Mesendoderm (in vitro differentiated cells): ENCODE measurements at regions not wholly inside any gene's neighbourhood (a gene's known extent, or its start where the extent isn't known, plus 50 kb on each side); places are given as distances from the start of the nearest gene placed in this dataset.
"Not testable (repeated sequence)": the region's sequence is repeated elsewhere in the genome, so short reads cannot be mapped to it uniquely, and the experiment has no call there.

Source experiments
- DNase-seq: peaks from one replicate; pipeline ENCODE4 v3.0.0; 2013
- H2AK5ac ChIP-seq: 2 replicates; pipeline ENCODE4 v1.6.1; 2013; ENCODE audit warnings: low read length, inconsistent platforms
- H2BK120ac ChIP-seq: 2 replicates; pipeline ENCODE4 v1.6.1; 2013; ENCODE audit warnings: low read depth, mild to moderate bottlenecking, low read length, moderate library complexity, mixed read lengths
- H2BK15ac ChIP-seq: replicated peaks from 2 replicates; pipeline ENCODE4 v1.6.1; 2013; ENCODE audit warnings: low read depth, mild to moderate bottlenecking, moderate library complexity
- H2BK5ac ChIP-seq: 2 replicates; pipeline ENCODE4 v1.6.1; 2013; ENCODE audit warnings: low read length, inconsistent platforms
- H3K18ac ChIP-seq: 2 replicates; pipeline ENCODE4 v1.6.1; 2013; ENCODE audit warnings: mild to moderate bottlenecking, low read length, mixed read lengths
- H3K23ac ChIP-seq: one replicate; pipeline ENCODE4 v1.6.1; 2013; ENCODE audit warnings: low read length
- H3K27ac ChIP-seq: 2 replicates; pipeline ENCODE4 v1.5.1; 2013; ENCODE audit warnings: low read depth, mild to moderate bottlenecking, inconsistent platforms, low read length, moderate library complexity
- H3K27me3 ChIP-seq: 2 replicates; pipeline ENCODE4 v1.6.1; 2013; ENCODE audit warnings: low read length, control low read depth, mild to moderate bottlenecking, inconsistent platforms; ENCODE audit not compliant: insufficient read depth, poor library complexity
- H3K36me3 ChIP-seq: 2 replicates; pipeline ENCODE4 v1.6.1; 2013; ENCODE audit warnings: low read length, inconsistent platforms; ENCODE audit not compliant: control insufficient read depth, insufficient read depth
- H3K4ac ChIP-seq: one replicate; pipeline ENCODE4 v1.6.1; 2013; ENCODE audit warnings: low read depth, mild to moderate bottlenecking, low read length, moderate library complexity
- H3K4me1 ChIP-seq: 2 replicates; pipeline ENCODE4 v1.6.1; 2013; ENCODE audit warnings: low read depth, low read length, inconsistent platforms; ENCODE audit not compliant: control insufficient read depth
- H3K4me2 ChIP-seq: 2 replicates; pipeline ENCODE4 v1.6.1; 2013; ENCODE audit warnings: low read length
- H3K4me3 ChIP-seq: 2 replicates; pipeline ENCODE4 v1.5.1; 2013; ENCODE audit warnings: mild to moderate bottlenecking, low read length
- H3K56ac ChIP-seq: one replicate; pipeline ENCODE4 v1.6.1; 2013; ENCODE audit warnings: low read length
- H3K79me1 ChIP-seq: 2 replicates; pipeline ENCODE4 v1.6.1; 2013; ENCODE audit warnings: low read length, inconsistent platforms
- H3K79me2 ChIP-seq: 2 replicates; pipeline ENCODE4 v1.6.1; 2013; ENCODE audit warnings: mild to moderate bottlenecking, low read length; ENCODE audit not compliant: control insufficient read depth, insufficient read depth
- H3K9ac ChIP-seq: 2 replicates; pipeline ENCODE4 v1.6.1; 2013; ENCODE audit warnings: low read length, inconsistent platforms
- H4K5ac ChIP-seq: one replicate; pipeline ENCODE4 v1.6.1; 2013; ENCODE audit warnings: low read length
- H4K8ac ChIP-seq: one replicate; pipeline ENCODE4 v1.6.1; 2013; ENCODE audit warnings: low read depth, mild to moderate bottlenecking, control low read depth, low read length, moderate library complexity
- WGBS: extraction: QIAGEN DNeasy Blood & Tissue Kit; methylation state at CpG from one replicate; pipeline ENCODE4 v1.1.7; 2013; ENCODE audit warnings: low lambda C conversion rate, missing lambda C conversion rate; ENCODE audit not compliant: insufficient coverage; ENCODE audit errors: extremely low coverage; 5-methylcytosine and 5-hydroxymethylcytosine counted together

DNA sequence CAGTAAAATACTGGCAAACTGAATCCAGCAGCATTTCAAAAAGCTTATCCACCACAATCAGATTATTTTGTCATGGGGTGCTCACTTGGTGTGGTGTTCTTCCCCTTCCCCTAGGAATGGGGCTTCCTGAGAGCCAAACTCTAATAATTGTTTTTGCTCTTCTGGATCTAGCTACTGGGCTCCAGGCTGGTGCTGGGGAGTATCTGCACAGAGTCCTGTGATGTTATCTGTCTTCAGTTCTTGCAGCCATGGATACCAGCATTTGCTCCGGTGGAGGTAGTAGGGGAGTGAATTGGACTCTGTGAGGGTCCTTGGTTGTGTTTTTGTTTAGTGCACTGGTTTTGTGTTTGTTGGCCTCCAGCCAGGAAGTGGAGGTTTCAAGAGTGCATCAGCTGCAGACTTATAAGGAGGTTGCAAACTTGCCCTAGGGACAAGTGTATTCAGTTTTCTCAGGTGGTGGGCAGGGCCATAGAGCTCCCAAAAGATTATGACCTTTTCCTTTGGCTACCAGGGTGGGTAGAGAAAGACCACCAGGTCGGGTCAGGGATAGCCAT, 308.5 kb upstream of the MAGI2 start:
- H3K79me2 ChIP-seq: no peaks in the 10 kb centered on the region
- H3K4ac ChIP-seq: no peak overlapping the region
- H3K4me1 ChIP-seq: no peaks in the 10 kb centered on the region
- no peak overlapping the region for H3K56ac ChIP-seq
- no peak overlapping the region for H3K4me3 ChIP-seq
- no peak overlapping the region for H3K9ac ChIP-seq
- H3K18ac ChIP-seq: no peak overlapping the region
- no peak overlapping the region for H2BK15ac ChIP-seq
- H3K79me1 ChIP-seq: no peaks in the 10 kb centered on the region
- H4K5ac ChIP-seq: no peak overlapping the region
- no CpG with 5 or more reads among the region's 2 CpGs for WGBS
- H2BK120ac ChIP-seq: no peak overlapping the region
- no peak overlapping the region for H3K23ac ChIP-seq
- no peak overlapping the region for H2AK5ac ChIP-seq
- H3K27ac ChIP-seq: no peak overlapping the region
- H4K8ac ChIP-seq: no peak overlapping the region
- H3K36me3 ChIP-seq: no peaks in the 10 kb centered on the region
- H3K27me3 ChIP-seq: no peaks in the 10 kb centered on the region
- no peak overlapping the region for H2BK5ac ChIP-seq
- H3K4me2 ChIP-seq: no peak overlapping the region
- DNase-seq: no peak

DNA sequence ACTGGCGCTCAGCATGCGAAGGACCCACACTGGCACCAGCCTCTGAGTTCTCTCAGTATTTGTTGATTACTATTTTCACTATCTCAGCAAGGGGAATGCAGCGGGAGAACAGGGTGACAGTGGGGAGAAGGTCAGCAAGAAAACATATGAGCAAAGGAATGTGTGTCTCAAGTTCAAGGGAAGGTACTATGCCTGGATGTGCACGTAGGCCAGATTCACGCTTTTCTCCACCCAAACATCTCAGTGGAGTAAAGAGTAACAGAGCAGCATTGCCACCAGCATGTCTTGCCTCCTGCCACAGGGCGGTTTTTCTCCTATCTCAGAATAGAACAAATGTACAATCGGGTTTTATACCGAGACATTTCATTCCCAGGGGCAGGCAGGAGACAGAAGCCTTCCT, 297.5 kb upstream of the MAGI2 start:
- H2BK15ac ChIP-seq, H3K36me3 ChIP-seq, H4K8ac ChIP-seq: not testable (repeated sequence)

GRCh38 chr7:79749856-79750255, 296.4 kb upstream of the MAGI2 start:
- H3K9ac ChIP-seq: no peak overlapping the region
- H3K4ac ChIP-seq: no peak overlapping the region
- no peaks in the 10 kb centered on the region for H3K79me1 ChIP-seq
- no peaks in the 10 kb centered on the region for H3K4me1 ChIP-seq
- no peak overlapping the region for H2BK5ac ChIP-seq
- H3K4me2 ChIP-seq: no peak overlapping the region
- H3K4me3 ChIP-seq: no peak overlapping the region
- H3K27me3 ChIP-seq: no peaks in the 10 kb centered on the region
- H4K8ac ChIP-seq: no peak overlapping the region
- no peak for DNase-seq
- H4K5ac ChIP-seq: no peak overlapping the region
- no peak overlapping the region for H3K27ac ChIP-seq
- no peaks in the 10 kb centered on the region for H3K79me2 ChIP-seq
- no peak overlapping the region for H3K23ac ChIP-seq
- H2BK120ac ChIP-seq: no peak overlapping the region
- no peak overlapping the region for H2AK5ac ChIP-seq
- H3K56ac ChIP-seq: no peak overlapping the region
- H2BK15ac ChIP-seq: no peak overlapping the region
- H3K36me3 ChIP-seq: no peaks in the 10 kb centered on the region
- H3K18ac ChIP-seq: no peak overlapping the region

More for the DNA sequence above, 297.5 kb upstream of the MAGI2 start:
- H3K79me1 ChIP-seq, H3K4me3 ChIP-seq, H3K4me2 ChIP-seq, H3K79me2 ChIP-seq, DNase-seq, H3K9ac ChIP-seq, H3K4me1 ChIP-seq, H4K5ac ChIP-seq, H3K27me3 ChIP-seq, H3K4ac ChIP-seq, H3K56ac ChIP-seq, H2BK120ac ChIP-seq, H2BK5ac ChIP-seq, H3K23ac ChIP-seq, H2AK5ac ChIP-seq, H3K18ac ChIP-seq, H3K27ac ChIP-seq: not testable (repeated sequence)
- no CpG with 5 or more reads among the region's 8 CpGs for WGBS

GRCh38 chr7:79741684-79742083, 288.2 kb upstream of the MAGI2 start:
- H2BK15ac ChIP-seq: no peak overlapping the region
- no peaks in the 10 kb centered on the region for H3K27me3 ChIP-seq
- H3K4me2 ChIP-seq: no peak overlapping the region
- no peak overlapping the region for H3K18ac ChIP-seq
- H2BK5ac ChIP-seq: no peak overlapping the region
- H3K56ac ChIP-seq: no peak overlapping the region
- H3K23ac ChIP-seq: no peak overlapping the region
- no peak overlapping the region for H3K27ac ChIP-seq
- no peak overlapping the region for H2BK120ac ChIP-seq
- no peaks in the 10 kb centered on the region for H3K36me3 ChIP-seq
- no peak overlapping the region for H3K4me3 ChIP-seq
- no peaks in the 10 kb centered on the region for H3K4me1 ChIP-seq
- H4K5ac ChIP-seq: no peak overlapping the region
- no peak overlapping the region for H3K4ac ChIP-seq
- H3K79me2 ChIP-seq: no peaks in the 10 kb centered on the region
- H3K9ac ChIP-seq: no peak overlapping the region
- no peak overlapping the region for H2AK5ac ChIP-seq
- peak; percentile 27 for DNase-seq
- WGBS: no CpG with 5 or more reads among the region's 3 CpGs
- no peak overlapping the region for H4K8ac ChIP-seq
- no peaks in the 10 kb centered on the region for H3K79me1 ChIP-seq

DNA sequence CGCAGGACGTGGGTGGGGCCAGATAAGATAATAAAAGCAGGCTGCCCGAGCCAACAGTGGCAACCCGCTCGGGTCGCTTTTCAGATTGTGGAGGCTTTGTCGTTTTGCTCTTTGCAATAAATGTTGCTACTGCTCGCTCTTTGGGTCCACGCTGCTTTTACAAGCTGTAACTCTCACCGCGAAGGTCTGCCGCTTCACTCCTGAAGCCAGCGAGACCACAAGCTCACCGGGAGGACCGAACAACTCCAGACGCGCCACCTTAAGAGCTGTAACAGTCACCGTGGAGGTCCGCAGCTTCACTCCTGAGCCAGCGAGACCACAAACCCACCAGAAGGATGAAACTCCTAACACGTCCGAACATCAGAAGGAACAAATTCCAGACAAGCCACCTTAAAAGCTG, 286.6 kb upstream of the MAGI2 start:
- no peak overlapping the region for H2BK15ac ChIP-seq
- H3K4me3 ChIP-seq: no peak overlapping the region
- H3K4ac ChIP-seq: no peak overlapping the region
- H2AK5ac ChIP-seq: no peak overlapping the region
- H3K27me3 ChIP-seq: no peaks in the 10 kb centered on the region
- H4K5ac ChIP-seq: no peak overlapping the region
- no peak overlapping the region for H2BK5ac ChIP-seq
- no peaks in the 10 kb centered on the region for H3K79me1 ChIP-seq
- H3K27ac ChIP-seq: no peak overlapping the region
- no peaks in the 10 kb centered on the region for H3K4me1 ChIP-seq
- WGBS: no CpG with 5 or more reads among the region's 22 CpGs
- no peak overlapping the region for H2BK120ac ChIP-seq
- no peaks in the 10 kb centered on the region for H3K79me2 ChIP-seq
- no peaks in the 10 kb centered on the region for H3K36me3 ChIP-seq
- no peak for DNase-seq
- no peak overlapping the region for H4K8ac ChIP-seq
- H3K56ac ChIP-seq: no peak overlapping the region
- H3K23ac ChIP-seq: no peak overlapping the region
- no peak overlapping the region for H3K9ac ChIP-seq
- H3K18ac ChIP-seq: no peak overlapping the region
- H3K4me2 ChIP-seq: no peak overlapping the region

- not testable (repeated sequence) for DNase-seq, H4K8ac ChIP-seq, H3K56ac ChIP-seq, H3K79me1 ChIP-seq, H3K4me2 ChIP-seq, H4K5ac ChIP-seq, H2BK15ac ChIP-seq, H3K4me1 ChIP-seq, H2BK5ac ChIP-seq, H3K79me2 ChIP-seq, H3K9ac ChIP-seq, H2BK120ac ChIP-seq, H3K27me3 ChIP-seq, H3K4ac ChIP-seq, H3K23ac ChIP-seq, H2AK5ac ChIP-seq, H3K4me3 ChIP-seq, H3K36me3 ChIP-seq, H3K18ac ChIP-seq, H3K27ac ChIP-seq
- no CpG with 5 or more reads among the region's 44 CpGs for WGBS
These were observed 285.7 kb upstream of the MAGI2 start for GRCh38 chr7:79739036-79739709.
